Endothelial cell (in vitro differentiated cells): ENCODE measurements at regions not wholly inside any gene's neighbourhood (a gene's known extent, or its start where the extent isn't known, plus 50 kb on each side); places are given as distances from the start of the nearest gene placed in this dataset.
A peak's percentile ranks its signal among the peaks of the same experiment; 100 is the strongest.

Source experiments
- DNase-seq: peaks from one replicate; pipeline ENCODE4 v3.0.0; 2021; ENCODE audit warnings: low spot score
- H3K27ac Mint-ChIP-seq: one replicate; pipeline ENCODE4 v1.8.0; 2021; ENCODE audit warnings: mixed read lengths, inconsistent platforms; ENCODE audit not compliant: unreplicated experiment
- H3K27me3 Mint-ChIP-seq: one replicate; pipeline ENCODE4 v1.8.0; 2021; ENCODE audit warnings: mild to moderate bottlenecking, moderate library complexity, mixed read lengths, inconsistent platforms; ENCODE audit not compliant: unreplicated experiment
- H3K36me3 Mint-ChIP-seq: one replicate; pipeline ENCODE4 v1.8.0; 2021; ENCODE audit warnings: mild to moderate bottlenecking, low read depth, mixed read lengths, inconsistent platforms; ENCODE audit not compliant: unreplicated experiment
- H3K4me1 Mint-ChIP-seq: one replicate; pipeline ENCODE4 v1.8.0; 2021; ENCODE audit warnings: mild to moderate bottlenecking, mixed read lengths, inconsistent platforms; ENCODE audit not compliant: unreplicated experiment
- H3K4me3 Mint-ChIP-seq: one replicate; pipeline ENCODE4 v1.8.0; 2021; ENCODE audit warnings: mild to moderate bottlenecking, mixed read lengths, inconsistent platforms; ENCODE audit not compliant: unreplicated experiment
- H3K9me3 Mint-ChIP-seq: one replicate; pipeline ENCODE4 v1.8.0; 2021; ENCODE audit warnings: mixed read lengths, inconsistent platforms; ENCODE audit not compliant: unreplicated experiment
- TF ChIP-seq, protein P1 (sequence below): fragments of 200-600 bp; sonication (generic); IDR thresholded peaks from one replicate; pipeline ENCODE4 v1.5.0; 2021; ENCODE audit warnings: antibody characterized with exemption; ENCODE audit not compliant: unreplicated experiment

DNA sequence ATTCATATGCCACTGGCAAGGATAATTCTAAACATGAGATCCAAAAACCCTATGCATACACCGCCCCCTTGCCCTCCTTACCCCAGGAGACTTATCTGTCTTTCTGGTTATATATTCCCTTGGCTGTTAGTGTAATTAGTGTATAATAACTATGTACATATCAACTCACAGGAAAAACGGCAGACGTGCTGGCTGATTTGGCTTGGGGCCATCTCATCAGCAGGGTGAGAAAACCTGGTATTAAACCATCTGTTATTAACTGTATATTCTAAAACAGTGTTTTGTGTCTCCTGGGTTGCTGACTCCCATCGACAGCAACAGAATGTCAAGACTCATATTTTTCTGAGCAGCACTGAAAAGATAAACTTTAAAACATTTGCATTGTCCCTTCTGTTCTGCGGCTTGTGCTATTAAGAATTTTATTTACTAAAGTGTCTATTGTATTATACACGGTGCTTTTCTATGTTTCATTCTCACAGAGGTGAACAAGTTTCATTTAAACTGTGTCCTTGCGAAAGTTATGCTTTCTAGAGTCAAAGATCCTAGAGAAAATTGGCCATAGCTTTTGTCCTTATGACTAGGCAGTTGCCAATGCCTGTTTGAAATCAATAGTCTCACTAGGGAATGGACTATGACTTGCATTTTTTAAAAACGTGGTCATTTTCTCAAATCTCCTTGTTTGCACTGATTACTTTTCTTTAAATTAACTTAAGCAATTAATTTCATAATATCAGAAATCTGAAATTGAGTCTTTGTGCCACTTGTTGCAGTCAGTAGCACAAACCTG is 211.5 kb upstream of the MID1 start:
- no peak overlapping the region for H3K4me3 Mint-ChIP-seq
- no peak overlapping the region for H3K27ac Mint-ChIP-seq

DNA sequence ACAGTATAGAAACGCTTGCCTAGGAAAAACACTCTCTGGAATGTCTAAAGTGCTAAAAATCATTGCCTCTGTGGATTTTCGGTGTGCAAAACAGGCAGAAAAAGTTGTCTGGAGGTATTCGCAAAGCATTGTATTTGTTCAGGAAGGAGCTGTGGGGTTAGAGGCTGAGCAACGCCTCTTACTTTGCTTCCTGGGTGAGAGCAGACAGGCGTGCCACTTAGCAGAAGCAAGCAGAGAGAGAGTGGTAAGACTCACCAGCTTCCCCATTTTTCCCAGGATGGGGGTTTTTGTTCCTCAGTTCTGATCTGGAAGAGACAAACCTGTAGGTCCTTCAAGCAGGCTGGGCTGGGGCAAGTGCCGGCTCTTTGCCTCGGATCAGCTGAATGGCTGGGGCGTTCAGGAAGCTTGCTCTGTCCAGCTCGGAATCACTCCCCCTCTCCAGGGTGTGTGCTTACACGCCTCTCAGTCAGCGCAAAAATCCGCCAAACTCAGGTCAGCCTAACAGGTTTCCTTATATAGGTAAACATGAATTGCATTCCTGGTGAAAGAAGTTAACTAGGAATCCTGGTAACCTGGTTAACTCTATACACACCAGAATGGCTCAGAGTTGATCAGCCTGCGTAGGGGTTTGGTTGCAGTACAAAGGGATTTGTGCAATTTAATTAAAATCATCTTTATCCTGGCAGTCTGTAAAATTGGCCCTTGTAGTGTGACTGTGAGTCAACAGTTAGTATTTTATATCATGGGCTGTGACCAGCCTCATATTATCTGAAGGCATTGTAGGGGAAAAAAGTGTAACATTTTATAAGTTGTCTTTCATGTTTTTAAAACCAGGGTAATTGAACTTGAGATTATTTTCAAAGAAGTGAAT is 213.1 kb upstream of the MID1 start:
- TF ChIP-seq, protein P1, sequence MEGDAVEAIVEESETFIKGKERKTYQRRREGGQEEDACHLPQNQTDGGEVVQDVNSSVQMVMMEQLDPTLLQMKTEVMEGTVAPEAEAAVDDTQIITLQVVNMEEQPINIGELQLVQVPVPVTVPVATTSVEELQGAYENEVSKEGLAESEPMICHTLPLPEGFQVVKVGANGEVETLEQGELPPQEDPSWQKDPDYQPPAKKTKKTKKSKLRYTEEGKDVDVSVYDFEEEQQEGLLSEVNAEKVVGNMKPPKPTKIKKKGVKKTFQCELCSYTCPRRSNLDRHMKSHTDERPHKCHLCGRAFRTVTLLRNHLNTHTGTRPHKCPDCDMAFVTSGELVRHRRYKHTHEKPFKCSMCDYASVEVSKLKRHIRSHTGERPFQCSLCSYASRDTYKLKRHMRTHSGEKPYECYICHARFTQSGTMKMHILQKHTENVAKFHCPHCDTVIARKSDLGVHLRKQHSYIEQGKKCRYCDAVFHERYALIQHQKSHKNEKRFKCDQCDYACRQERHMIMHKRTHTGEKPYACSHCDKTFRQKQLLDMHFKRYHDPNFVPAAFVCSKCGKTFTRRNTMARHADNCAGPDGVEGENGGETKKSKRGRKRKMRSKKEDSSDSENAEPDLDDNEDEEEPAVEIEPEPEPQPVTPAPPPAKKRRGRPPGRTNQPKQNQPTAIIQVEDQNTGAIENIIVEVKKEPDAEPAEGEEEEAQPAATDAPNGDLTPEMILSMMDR, result no peak
- Mint-ChIP-seq H3K27ac (no peak overlapping the region), H3K27me3 (no peaks in the 10 kb centered on the region), H3K4me3 (no peak overlapping the region), H3K4me1 (peaks cover 7% of the 10 kb centered on the region), H3K9me3 (no peaks in the 10 kb centered on the region), H3K36me3 (no peaks in the 10 kb centered on the region)
- DNase-seq, result peak; percentile 16

More for the DNA sequence above, 211.5 kb upstream of the MID1 start:
- Mint-ChIP-seq H3K4me1 (peaks cover 7% of the 10 kb centered on the region), H3K27me3 (no peaks in the 10 kb centered on the region), H3K9me3 (no peaks in the 10 kb centered on the region), H3K36me3 (no peaks in the 10 kb centered on the region)
- DNase-seq, result no peak
- TF ChIP-seq, protein P1, result no peak

DNA sequence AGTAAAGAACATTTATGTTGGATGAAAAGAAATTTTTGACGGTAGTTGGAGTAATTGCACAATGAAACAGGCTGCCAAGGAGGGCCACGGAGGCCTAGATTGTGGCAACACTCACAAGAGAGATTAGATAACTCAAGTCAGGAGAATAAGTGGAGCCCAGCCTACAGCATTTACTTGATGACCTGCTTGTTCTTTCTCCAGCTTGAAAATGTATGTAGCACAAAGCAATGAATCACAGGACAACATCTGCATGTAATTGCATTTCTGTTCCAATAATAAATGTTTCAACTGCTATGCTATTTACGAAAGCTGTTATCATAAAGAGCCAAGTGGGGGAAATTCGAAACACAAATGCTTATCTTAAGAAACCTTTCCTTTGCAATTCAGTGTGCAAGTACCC is 221.2 kb upstream of the MID1 start:
- Mint-ChIP-seq H3K4me1 (no peaks in the 10 kb centered on the region), H3K9me3 (no peaks in the 10 kb centered on the region), H3K27me3 (no peaks in the 10 kb centered on the region), H3K4me3 (no peak overlapping the region), H3K36me3 (no peaks in the 10 kb centered on the region), H3K27ac (no peak overlapping the region)
- TF ChIP-seq, protein P1, result no peak
- no peak for DNase-seq

DNA sequence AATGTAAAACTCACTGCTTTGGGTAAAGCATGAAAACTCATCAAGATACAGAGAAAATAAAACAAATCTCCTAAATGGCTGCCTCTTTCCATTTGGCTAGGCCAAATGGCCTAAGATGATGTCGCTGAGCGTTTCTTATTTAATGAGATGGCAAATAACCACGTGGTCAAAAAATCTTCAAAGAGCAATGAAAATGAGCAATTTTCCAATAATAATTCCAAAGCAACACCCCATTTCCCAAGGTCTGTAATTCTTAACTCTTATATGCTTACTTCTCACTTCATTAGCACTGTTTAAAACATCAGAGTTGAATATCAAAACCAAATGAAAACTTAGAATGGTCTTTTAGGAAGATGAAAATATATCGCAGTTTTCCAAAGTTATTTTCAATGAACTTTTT is 222.3 kb upstream of the MID1 start:
- H3K9me3 Mint-ChIP-seq, result no peaks in the 10 kb centered on the region
- no peaks in the 10 kb centered on the region for H3K36me3 Mint-ChIP-seq
- H3K27ac Mint-ChIP-seq, result no peak overlapping the region
- no peaks in the 10 kb centered on the region for H3K4me1 Mint-ChIP-seq
- TF ChIP-seq, protein P1, result no peak
- H3K27me3 Mint-ChIP-seq, result no peaks in the 10 kb centered on the region
- no peak for DNase-seq
- H3K4me3 Mint-ChIP-seq, result no peak overlapping the region

DNA sequence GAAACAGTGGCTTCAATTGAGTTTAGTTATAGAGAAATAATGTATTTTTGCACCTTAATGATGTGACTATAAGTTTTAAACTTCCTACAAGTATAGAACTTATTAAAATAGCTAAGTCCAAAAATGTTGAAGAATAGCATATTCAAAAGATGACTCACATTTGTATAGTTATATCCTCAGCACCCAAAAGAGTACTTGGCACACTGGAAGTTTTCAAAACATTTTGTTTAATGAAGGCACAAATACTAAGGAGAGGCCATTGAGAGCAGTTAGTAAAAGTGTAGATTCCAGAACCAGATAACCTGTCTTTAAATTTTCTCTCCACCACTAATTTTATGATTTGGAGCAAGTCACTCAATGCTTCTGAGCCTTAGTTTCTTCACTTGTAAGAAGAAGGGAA is 226.9 kb upstream of the MID1 start:
- H3K36me3 Mint-ChIP-seq, result no peaks in the 10 kb centered on the region
- H3K27ac Mint-ChIP-seq, result no peak overlapping the region
- H3K4me3 Mint-ChIP-seq, result no peak overlapping the region
- no peaks in the 10 kb centered on the region for H3K4me1 Mint-ChIP-seq
- TF ChIP-seq, protein P1, result no peak
- DNase-seq, result no peak
- no peaks in the 10 kb centered on the region for H3K9me3 Mint-ChIP-seq
- H3K27me3 Mint-ChIP-seq, result no peaks in the 10 kb centered on the region
